Stimulated activated naive CD8-positive, alpha-beta T cell treated with anti-CD3 and anti-CD28 coated beads, Interleukin-15, Interleukin-2, amounts not matched to agents 100 U/mL and 50 U/mL, for 24 hours (primary cell): ENCODE measurements at regions not wholly inside any gene's neighbourhood (a gene's known extent, or its start where the extent isn't known, plus 50 kb on each side); places are given as distances from the start of the nearest gene placed in this dataset.

Experiments
- ATAC-seq: fragments of 150-1000 bp; cut with Tn5 transposase; one replicate; pipeline ENCODE4 v1.10.0; 2021
- DNase-seq: peaks from one replicate; pipeline ENCODE4 v3.0.0; 2021

DNA sequence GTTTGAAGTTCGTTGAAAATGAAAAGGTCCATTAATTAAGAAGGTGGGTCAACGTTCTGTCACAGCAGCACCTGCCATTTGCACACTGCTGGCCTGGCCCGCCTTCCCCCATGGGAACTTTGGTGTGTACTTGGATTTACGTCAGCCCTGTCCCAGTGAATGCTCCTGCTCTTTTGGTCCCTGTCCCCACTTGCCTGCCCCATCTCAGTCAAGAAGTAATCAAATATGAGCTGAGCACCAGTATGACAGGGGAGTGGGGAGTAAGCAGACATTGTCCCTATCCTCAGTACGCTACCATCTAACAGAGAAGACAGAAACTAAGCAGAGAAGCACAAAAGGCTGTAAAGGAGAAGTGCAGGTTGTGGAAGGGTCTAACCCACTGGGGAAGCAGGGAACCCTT lies 65.1 kb downstream of the SLC4A3 start:
- ATAC-seq (no peak), DNase-seq (no peak)

DNA sequence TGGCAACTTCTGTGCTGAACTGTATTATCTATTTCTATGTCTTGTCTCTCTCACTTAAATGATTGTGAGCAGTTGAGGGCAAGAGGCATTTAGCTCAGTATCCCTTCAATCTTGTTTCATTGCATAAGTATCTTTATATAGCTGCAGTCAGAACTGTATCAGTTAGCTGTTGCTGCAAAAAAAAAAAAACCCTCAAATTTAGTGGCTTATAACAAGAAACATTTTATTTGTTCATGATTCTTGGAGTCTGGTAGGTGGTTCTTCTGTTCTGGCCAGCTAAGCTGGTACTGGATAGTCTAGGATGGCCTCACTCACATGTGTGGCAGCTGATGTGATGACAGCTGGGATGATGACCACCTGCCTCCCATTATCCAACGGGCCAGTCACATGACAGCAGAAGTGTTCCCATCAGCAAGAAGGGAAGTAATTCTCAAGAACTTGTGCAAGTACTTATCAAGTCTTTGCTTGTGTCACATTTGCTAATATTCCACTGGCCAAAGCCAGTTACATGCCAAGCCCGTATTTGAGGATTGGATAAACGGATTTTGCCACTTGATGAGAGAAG lies 67.8 kb downstream of the SLC4A3 start:
- DNase-seq (no peak), ATAC-seq (no peak)

DNA sequence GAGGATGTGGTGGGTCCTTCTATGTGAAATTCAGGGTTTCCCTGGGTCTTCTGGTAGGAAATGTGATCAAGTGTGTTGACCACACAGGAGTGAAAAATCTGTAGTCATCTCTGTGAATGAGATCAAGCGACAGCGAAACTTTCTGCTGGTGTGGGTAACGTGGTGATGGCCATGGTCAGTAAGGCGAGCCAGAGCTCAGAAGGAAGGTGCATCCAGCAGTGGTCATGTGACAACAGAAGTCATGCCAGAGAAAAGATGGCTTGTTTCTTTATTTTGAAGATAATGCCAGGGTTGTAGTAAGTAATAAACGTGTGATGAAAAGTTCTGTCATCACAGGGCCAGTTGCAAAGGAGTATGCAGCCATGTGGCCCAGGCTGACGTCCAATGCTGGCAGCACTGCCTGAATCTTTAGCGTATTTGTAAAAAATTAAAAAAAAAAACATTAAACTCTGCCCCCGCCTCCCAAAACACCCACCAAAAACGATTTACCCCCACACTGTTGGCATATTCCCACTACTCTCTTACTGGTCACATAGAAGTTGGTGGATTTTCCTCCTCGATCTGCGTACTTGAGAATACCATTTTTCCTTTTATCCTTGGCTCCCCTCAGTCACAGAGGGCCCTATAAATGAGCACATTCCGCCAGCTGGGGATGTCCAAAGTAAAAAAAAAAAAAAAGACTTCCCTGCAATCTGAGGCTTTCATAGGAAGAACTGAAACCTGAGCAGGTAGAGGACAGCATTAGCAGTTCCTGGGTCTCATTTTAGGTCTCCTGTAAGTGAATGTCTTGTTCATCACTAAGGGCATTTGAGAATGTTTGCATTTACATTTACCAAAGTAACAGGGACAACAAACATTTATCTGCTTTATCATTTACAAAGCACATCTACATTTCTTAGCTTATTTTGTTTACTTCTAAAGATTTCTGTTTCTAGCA lies 70.6 kb downstream of the SLC4A3 start:
- no peak for ATAC-seq
- no peak for DNase-seq

DNA sequence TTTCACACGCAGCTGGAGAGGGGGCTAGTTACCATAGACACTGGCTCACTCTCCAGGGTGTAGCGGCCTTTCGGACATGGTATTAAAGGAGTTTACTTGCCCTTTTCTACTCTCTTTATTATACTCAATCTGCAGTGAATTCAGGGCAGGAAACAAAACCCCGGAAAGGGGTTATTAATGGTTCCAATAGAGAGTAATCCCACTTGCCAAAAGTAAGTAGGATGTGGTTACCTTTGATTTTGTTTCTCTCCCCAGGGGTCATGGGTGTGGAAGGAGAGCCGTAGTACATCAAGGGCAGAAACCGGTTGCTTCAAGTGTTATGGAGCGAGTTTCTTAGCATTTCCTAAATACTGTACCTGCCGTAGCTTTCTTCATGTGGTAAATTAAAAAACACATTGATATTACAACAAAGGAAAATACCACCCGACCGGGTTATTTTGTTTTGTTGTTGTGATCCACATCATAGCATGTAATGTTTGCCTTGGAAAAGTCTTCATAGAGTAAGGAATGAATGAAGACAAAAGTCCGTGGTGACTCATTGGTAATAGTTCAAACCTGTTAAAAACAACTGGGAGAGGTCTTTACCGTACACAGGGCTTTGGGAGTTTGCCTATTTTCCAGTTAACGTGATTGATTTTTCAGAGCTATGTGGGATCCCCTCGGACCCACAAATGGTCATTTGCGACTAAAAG lies 71.5 kb downstream of the SLC4A3 start:
- DNase-seq: no peak
- ATAC-seq: no peak

DNA sequence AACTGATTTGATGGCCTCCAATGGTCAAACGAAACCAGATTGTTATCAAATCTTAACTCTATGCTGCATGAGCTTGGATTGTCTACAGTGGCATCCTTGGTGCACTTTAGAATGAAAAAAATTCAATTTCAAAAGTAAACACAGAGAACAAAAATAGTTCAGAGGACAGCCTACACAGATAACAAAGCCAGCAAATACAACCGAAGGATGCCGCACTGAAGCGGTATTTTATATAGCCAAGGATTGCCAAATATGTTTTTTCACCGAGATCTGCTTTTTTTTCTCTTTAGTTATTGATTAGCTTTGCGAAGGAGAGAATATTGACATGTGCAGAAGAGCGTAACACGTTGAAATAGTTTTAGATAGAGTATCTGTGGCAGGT lies 72.0 kb downstream of the SLC4A3 start:
- no peak for ATAC-seq

DNA sequence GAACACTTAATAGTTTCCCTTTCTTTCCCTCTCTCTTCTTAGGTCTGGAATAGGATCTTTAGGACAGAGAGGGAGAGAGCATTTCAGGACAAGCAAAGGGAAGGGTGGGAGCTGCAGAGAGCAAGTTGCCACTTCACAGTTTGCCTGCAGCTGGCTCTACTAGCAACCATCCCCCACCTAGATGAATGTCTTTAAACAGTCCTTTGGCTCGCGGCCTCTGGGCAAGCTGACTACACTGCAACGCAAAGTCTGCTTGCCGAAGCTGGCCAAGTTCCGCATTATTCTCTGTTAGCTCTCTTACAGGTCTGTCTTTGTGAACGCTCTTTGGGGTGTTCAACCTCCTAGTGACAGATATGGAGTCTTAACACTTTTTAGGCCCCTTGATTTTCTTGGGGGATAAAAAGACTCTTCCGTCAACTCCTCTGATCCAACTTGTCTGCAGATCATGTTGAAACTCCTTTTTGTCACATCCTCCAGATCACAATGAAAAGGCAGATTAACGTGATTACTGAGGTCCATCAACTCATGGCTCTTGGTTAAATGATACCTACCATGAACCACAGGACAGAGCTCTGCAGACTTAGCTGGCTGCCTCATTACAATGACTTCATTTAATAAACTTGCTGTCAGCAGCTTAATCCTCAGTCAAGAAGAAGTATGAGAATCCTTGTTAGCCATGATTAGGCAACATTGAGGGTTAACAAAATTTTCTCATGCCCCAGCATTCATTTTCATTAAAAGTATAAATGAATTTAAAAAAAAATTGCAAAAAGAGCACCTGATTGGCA lies 74.6 kb downstream of the SLC4A3 start:
- ATAC-seq (no peak), DNase-seq (no peak)

More for the DNA sequence above, 72.0 kb downstream of the SLC4A3 start:
- no peak for DNase-seq

DNA sequence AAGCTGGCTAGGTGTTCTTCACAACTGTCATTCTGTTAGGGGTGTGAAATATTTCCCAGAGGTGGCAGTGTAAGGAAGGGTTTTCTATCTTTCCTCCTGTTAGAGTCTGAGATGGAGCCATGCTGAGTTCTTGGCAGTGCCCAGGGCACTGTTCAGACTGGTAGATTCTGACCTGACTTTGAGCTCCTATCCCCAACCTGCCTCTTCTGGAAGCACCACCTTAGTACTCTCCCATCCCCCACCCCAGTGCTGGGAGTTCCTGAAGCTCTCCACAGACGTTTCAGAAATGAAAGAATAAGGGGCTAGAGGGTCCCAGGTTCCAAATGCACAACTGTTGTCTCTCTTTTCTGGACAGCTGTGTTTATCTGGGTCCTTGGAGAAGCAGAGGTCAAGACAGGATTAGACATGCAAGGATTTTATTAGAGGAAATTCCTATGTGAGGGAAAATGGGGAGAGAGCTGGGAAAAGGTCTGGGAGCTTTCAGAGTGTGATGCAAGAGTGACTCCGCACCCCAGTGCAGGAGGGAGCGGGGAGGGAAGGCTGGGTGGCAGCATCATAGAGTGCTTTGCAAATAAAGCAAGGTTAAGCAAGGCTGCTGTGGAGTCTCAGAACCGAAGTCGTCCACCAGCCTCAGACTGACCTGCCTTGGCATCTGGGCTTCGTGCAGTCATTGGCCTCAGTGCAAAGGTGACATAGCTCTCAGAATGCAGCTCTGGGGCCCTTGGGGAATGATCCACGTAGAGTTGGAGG lies 75.5 kb downstream of the SLC4A3 start:
- no peak for DNase-seq
- no peak for ATAC-seq

DNA sequence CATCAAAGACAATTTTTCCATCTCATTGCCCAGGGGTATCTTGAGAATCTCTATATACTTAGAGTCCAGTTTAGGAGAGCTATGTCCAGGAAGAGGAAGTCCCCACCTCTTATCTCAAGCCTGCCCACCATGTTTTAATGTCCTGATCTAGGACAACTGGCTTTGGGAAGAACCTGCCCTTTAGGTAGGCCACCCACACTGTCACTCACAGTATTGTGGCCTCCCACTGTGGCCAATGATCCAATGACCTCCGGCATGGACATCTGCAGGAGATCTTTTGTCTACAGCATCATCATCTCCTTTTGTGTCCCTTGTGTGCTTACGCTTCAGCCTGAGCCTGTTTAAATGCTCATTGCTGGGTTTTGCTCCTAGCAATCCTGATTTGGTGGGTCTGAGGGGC lies 77.4 kb downstream of the SLC4A3 start:
- ATAC-seq: no peak
- no peak for DNase-seq

DNA sequence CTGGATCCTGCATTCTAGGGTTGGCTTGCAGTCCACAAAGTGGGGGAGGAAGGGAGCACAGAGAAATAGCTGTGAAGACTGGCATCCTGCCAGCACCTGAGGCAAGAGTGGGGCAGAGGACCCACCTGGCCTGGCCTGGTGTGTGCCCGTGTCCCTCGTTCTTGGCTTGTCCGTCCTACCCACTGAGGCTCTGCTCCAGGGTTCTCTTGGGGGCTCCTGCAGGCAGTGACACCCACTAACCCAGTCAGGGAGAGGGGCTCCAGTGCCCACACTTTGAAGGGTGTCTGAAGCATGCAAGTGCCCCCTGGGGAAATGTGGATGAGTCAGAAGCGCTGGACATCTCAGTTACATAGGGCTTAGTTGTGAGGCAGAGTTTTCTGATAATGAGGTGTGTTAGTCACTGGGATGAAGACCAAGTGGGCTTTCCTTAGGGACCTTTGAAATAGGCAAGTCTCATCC lies 79.4 kb downstream of the SLC4A3 start:
- no peak for DNase-seq
- no peak for ATAC-seq

DNA sequence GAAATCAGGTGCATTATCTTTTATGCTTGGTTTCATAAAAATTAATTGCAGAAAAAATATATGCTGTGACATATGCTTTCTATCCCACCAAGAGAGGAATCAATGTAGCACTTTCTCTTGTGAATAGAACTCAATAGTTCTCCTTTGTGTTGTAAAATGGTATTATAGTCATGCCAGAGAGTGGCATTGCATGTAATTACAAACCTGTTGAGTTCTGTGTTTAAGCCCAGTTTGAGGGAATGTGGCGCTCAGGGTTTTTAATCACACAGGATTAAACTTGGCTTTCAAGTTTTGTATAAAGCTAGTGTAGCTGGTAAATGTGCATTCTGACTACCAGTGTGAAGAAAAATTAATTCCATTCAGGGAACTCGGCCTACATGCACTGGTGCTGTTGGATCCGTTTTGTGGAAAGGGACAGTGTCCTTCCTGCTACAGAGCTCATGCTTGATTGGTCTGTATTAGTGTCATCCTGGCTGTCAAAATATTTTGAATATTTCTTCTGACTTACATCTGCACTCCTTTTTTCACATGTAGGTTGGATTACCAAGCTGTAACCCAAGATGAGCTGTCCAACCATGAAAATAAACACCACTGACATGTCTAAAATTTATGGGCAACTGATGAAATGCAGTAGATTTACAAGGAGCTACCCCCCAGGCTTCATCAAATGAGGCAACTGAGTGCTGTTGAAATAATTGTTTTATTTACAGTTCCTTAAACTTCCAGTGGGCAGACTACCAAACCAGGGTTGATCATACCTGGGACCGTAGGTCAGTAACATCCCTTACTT lies 80.3 kb downstream of the SLC4A3 start:
- DNase-seq: no peak
- no peak for ATAC-seq

DNA sequence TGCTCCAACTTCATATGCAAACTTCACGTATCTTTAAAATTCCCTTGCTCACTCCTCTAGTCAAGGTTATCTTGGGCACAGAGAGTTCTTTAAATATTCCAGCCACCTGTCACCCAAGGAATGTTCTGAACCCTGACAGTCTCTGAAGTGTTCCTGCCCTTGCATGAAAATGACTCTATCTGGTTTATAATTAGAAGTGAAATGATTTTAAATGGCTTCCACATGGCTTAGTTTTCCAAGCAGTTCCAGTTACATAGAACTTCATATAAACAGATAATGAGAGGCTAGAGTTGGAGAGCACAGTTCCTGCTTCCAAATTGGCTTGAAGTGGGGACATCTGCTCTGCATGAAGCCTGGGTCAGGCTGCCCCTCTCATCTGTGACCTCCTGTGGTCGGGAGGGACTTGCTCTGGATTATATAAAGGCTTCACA lies 81.9 kb downstream of the SLC4A3 start:
- ATAC-seq (no peak), DNase-seq (no peak)

DNA sequence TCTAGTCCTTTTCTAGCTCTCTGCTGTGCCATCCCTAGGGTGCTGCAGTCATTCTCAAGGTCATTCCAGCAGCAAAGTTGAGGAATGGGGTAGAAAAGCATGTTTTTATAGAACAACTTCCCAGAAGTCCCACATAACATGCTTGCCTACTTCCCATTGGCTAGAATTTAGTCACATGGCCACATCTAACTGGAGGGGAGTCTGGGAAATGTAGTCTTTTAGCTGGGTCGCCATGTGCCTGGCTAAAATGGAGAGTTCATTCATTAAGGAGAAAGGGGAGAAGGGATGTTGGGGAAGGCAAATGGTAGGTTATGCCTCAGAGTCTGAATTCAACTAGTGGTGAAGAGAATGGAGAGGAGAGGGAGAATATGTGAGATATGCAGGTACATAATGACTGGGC lies 85.7 kb downstream of the SLC4A3 start:
- DNase-seq: no peak
- ATAC-seq: peak; percentile 52

DNA sequence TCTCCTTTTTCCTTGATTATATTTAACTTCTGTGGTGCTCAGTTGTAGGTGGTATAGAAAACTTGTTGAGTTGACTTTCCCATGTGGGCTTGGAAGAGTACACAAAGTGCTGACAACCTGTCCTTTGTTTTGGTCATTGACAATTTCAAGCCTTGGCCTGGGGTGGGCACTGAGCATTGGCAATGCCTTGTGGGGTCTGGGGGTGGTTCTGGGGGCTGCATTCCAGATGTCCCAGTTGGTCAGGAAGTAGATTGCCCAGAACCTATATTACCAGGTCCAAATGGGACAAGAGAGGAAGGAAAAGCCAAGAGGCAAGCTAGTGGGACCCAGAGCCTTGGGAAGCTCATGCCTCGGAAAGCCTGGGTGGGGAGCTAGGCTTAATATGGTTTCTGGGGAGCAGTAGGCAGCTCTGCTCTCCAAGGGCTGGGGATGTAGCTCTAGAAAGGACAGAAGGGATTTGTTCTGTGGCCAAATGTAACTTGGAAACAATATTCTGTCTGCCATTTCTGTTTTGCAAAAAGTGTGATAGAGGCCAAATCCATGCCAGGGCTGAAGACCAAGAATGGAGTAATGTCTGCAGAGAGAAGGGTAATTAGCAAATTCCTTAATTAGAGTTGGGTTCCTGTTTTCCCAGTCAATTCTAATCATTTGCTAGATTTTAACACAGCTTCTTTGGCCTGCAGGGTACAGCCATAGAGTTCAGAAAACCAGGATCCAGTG lies 87.4 kb downstream of the SLC4A3 start:
- ATAC-seq (no peak), DNase-seq (no peak)

DNA sequence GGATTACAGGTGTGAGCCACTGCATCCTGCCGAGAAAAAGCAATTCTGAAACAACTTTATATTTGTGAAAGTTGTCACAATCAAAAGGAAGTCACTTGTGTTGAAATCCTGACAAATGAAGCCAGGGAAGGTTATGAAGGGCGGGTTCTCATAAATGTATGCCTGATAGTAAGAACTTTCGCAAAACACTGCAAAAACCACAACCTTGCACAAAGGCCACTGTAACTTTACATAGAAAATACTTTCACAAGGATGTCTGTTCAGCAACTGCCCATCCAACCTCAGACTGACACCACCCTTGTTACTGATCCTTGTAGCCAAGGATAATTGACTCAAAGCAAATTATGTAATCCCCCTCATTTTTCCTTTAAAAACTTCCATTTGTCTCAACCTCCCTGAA lies 90.6 kb downstream of the SLC4A3 start:
- ATAC-seq (no peak), DNase-seq (no peak)

DNA sequence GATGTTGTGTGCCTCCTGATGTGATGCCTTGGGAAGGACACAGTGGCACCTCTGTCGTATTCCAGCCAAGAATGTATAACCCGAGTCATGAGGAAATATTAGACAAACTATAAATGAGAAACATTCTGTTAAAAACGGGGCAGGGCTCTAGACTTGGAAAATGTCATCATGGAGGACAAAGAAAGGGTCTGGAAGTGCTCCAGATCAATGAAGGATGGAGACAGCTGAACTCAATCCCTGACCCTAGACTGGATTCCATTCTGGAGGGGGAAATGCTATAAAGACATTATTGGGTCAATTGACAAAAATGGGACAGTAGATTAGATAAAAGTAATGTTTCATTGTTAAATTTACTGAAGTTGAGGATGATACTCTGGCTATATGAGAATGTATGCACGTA lies 92.1 kb downstream of the SLC4A3 start:
- ATAC-seq (no peak), DNase-seq (no peak)

DNA sequence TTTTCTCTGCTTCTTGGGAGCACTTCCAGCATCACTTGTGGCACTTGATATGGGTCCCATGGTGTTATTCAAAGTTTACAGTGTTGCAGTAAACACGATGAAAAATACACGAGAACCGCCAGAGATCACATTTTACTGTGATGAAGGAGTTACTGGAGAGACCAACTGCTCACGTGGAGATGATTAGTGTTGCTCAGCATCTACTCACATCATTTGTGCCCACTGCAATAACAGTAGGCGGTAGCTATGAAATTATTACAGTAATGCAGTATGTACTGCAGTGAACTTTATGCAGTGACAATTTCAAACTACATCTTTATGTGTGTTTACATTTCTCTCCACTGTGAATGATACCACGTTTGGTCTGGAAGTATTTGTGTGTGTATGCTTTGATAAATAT lies 93.5 kb downstream of the SLC4A3 start:
- DNase-seq (no peak), ATAC-seq (no peak)

DNA sequence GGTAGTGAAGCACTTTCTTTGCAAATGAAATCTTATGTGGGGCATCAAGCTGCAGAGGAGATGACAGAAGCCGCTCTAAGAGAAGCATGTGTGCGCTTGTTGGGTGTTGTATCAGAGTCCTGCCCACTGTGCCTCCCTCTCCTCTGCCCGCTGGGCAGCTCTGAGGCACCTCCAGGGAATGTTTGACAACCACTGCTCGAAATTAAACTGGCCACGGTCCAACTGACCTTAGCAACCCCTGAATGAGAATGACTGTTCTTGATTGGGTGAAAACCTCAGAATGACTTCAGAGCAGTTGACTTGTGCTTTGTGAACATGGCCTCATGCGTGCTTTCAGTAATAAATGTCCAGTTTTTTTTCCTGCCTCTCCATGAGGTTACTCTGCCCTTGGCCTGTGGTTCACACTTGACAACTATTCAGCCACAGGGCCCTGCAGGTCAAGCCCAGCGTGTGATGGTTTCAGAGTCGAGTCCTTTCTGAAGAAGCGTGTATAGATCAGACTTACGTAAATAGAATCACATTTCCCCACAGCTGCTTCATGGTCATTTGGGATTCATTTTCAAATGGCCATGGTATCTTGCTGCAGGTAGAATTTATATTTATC lies 94.9 kb downstream of the SLC4A3 start:
- ATAC-seq (no peak), DNase-seq (no peak)

DNA sequence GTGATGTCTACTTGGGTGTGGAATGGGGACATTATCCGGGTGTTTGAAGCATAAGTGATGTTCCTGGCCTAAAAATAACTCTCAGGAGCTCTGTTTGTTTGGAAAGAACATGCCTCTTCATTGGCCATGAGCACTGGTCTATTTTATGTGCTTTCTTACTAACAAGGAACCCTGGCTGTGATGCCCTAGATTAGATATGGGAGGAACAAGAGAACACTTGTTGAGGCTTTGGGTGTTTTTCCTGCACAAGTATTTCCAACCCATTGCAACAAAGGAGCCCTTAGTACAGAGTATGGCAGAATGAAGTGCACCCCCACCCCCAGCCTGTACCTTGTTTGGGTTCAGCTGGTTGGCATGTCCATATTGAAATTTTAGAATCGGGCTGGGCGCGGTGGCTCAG lies 95.9 kb downstream of the SLC4A3 start:
- ATAC-seq (no peak), DNase-seq (no peak)

DNA sequence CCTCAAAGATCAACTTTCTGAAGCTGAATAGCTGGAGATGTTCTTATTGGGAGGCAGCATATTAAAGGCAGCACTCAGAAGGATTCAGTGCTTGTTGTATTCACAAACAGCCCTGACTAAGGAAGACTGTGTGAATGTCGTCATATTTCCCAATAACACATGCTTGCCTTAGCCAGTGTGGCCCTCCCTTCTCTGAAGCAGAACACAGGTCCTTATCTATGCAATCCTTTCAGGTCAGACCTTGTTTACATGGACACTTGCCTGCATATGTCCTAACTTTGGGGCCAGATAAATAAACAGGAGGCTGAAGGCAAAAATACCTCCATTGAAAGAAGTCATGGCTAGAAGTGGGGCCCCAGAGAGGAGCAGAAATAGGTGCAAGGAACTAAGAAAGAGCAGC lies 97.2 kb downstream of the SLC4A3 start:
- no peak for DNase-seq
- no peak for ATAC-seq

DNA sequence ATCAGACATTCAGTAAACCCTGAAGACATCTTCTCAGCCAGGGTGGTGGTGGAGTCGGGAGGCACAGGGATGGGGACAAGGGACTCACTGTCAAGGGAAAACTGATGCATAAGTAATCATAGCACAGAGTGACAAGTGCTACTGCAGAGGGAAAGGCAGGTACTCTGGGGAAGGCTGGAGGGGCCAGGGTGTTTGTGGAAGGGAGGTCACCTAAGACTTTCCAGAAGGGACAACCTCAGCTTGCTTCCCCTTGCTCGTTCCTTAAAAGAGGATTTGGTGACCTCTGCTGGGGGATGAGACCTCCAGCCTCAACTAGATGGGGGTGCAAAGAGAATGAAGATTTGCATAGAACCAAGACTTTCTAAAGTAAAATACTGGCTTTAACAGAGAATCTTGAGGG lies 99.5 kb downstream of the SLC4A3 start:
- DNase-seq: no peak
- no peak for ATAC-seq
